Thyroid gland (tissue), 4 donors: ENCODE measurements at regions not wholly inside any gene's neighbourhood (a gene's known extent, or its start where the extent isn't known, plus 50 kb on each side); places are given as distances from the start of the nearest gene placed in this dataset.

Experiments
- CTCF ChIP-seq, 6 experiments: fragments of 200-600 bp in 3 of 6; fragments of 450-650 bp in 3 of 6; sonication (generic) in 3 of 6; IDR thresholded peaks; one replicate each; pipeline ENCODE4 v1.5.1; 2016 to 2019; ENCODE audit warnings: antibody characterized with exemption in 6 of 6, mild to moderate bottlenecking in 2 of 6, inconsistent platforms in 1 of 6, moderate library complexity in 1 of 6
- POLR2A ChIP-seq, 2 donors: fragments of 450-650 bp; IDR thresholded peaks; one replicate each; pipeline ENCODE4 v1.6.1; 2017; ENCODE audit warnings: antibody characterized with exemption in 2 of 2, mild to moderate bottlenecking in 2 of 2, moderate library complexity in 1 of 2

DNA sequence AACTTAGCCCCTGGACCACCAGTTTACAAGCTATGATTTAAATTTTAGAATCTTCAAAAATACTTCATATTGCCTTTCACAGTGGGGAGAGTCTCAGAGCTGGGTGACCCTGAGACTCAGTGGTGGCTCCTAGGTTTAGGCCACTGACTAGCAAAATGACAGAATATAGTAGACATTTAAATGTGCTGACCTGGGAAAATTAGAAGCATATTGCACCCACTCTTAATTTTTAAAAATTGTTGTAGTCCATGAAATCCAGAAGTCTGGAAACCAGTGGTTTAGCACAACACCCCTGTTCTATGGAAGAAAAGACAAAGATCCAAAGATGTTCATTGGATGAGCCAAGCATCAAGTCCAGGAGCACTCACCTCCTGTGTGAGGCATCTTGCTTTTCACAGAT, 75.0 kb upstream of the PAPPA start:
- TF ChIP-seq CTCF (IDR thresholded peaks at IDR 0.05) = no peak
- no peak for TF ChIP-seq POLR2A (IDR thresholded peaks at IDR 0.05)
